Dendritic cell treated with granulocyte-macrophage colony-stimulating factor and Interleukin-4, amounts not matched to agents 40 ng/mL and 50 ng/mL, for 4 days (primary cell): ENCODE measurements at regions not wholly inside any gene's neighbourhood (a gene's known extent, or its start where the extent isn't known, plus 50 kb on each side); places are given as distances from the start of the nearest gene placed in this dataset.

ENCODE experiments used
- H3K27ac Mint-ChIP-seq: one replicate; pipeline ENCODE4 v1.8.0; 2022; ENCODE audit warnings: mild to moderate bottlenecking, mixed read lengths
- H3K27me3 Mint-ChIP-seq: one replicate; pipeline ENCODE4 v1.8.0; 2022; ENCODE audit warnings: mild to moderate bottlenecking, mixed read lengths
- H3K36me3 Mint-ChIP-seq: one replicate; pipeline ENCODE4 v1.8.0; 2022; ENCODE audit warnings: low read depth, mixed read lengths
- H3K4me1 Mint-ChIP-seq: one replicate; pipeline ENCODE4 v1.8.0; 2022; ENCODE audit warnings: low read depth, mixed read lengths
- H3K4me3 Mint-ChIP-seq: one replicate; pipeline ENCODE4 v1.8.0; 2022; ENCODE audit warnings: mild to moderate bottlenecking, moderate library complexity, mixed read lengths
- H3K9me3 Mint-ChIP-seq: one replicate; pipeline ENCODE4 v1.8.0; 2022; ENCODE audit warnings: mixed read lengths
- intact Hi-C: fragments of 100-400 bp; cut with micrococcal nuclease; formaldehyde crosslinking; loops from one replicate; pipeline ENCODE4 v1.15.0; 2022

- no peak overlapping the region for H3K27ac Mint-ChIP-seq
- no peaks in the 10 kb centered on the region for H3K27me3 Mint-ChIP-seq
- H3K4me3 Mint-ChIP-seq, result no peak overlapping the region
- H3K9me3 Mint-ChIP-seq, result peaks cover 9% of the 10 kb centered on the region
- intact Hi-C loops, result no loop called here
- H3K4me1 Mint-ChIP-seq, result no peaks in the 10 kb centered on the region
- no peaks in the 10 kb centered on the region for H3K36me3 Mint-ChIP-seq
These were observed 175.8 kb upstream of the SALL4 start for GRCh38 chr20:51978070-51978501.

- intact Hi-C loops, result no loop called here
- H3K27ac Mint-ChIP-seq, result no peak overlapping the region
- H3K4me1 Mint-ChIP-seq, result no peaks in the 10 kb centered on the region
- no peak overlapping the region for H3K4me3 Mint-ChIP-seq
- H3K36me3 Mint-ChIP-seq, result no peaks in the 10 kb centered on the region
- no peaks in the 10 kb centered on the region for H3K9me3 Mint-ChIP-seq
- H3K27me3 Mint-ChIP-seq, result no peaks in the 10 kb centered on the region
These were observed 169.7 kb upstream of the SALL4 start for GRCh38 chr20:51972056-51972455.

DNA sequence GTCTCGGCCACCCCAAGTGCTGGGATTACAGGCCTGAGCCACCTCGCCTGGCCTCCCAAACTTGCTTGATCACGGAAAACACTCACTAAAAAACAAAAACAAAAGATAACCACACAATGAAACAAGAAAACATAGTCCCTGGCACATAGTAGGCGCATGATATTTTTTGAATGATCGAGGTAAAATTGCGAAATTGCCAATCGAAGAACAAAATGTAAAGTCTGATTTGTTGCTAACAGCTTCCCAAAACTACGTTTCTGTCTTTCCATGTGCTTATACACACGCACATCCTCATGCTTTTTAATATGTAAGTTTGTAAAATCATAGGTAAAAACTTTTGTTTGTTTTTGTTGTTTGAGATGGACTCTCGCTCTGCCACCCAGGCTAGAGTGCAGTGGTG, 168.5 kb upstream of the SALL4 start:
- H3K36me3 Mint-ChIP-seq, result no peaks in the 10 kb centered on the region
- H3K27me3 Mint-ChIP-seq, result no peaks in the 10 kb centered on the region
- H3K4me1 Mint-ChIP-seq, result no peaks in the 10 kb centered on the region
- H3K4me3 Mint-ChIP-seq, result no peak overlapping the region
- no peak overlapping the region for H3K27ac Mint-ChIP-seq
- intact Hi-C loops, result no loop called here
- H3K9me3 Mint-ChIP-seq, result no peaks in the 10 kb centered on the region

- Mint-ChIP-seq H3K4me3 (no peak overlapping the region), H3K9me3 (no peaks in the 10 kb centered on the region), H3K36me3 (no peaks in the 10 kb centered on the region), H3K27me3 (no peaks in the 10 kb centered on the region), H3K4me1 (no peaks in the 10 kb centered on the region), H3K27ac (no peak overlapping the region)
- intact Hi-C loops, result no loop called here
These were observed 166.9 kb upstream of the SALL4 start for GRCh38 chr20:51969191-51969590.

DNA sequence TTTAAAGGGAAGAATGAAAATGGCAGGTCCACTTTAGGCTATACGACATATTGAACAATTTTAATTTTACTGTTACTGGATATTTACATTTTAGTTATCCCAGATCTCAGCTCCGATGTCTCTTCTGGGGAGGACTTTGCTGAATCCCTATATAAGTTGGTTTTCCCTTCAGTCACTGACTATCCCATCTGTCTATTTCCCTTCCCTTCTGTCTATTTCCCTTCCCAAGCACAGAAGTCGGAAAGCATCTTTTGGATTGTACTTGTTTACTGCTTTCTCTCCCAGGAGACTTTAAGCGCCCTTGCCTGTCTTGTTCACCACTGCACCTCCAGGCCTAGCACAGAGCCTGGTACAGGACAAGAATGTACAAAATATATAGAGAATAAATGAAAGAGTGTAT, 165.8 kb upstream of the SALL4 start:
- Mint-ChIP-seq H3K27ac (no peak overlapping the region), H3K4me1 (no peaks in the 10 kb centered on the region)
- intact Hi-C loops, result no loop called here

DNA sequence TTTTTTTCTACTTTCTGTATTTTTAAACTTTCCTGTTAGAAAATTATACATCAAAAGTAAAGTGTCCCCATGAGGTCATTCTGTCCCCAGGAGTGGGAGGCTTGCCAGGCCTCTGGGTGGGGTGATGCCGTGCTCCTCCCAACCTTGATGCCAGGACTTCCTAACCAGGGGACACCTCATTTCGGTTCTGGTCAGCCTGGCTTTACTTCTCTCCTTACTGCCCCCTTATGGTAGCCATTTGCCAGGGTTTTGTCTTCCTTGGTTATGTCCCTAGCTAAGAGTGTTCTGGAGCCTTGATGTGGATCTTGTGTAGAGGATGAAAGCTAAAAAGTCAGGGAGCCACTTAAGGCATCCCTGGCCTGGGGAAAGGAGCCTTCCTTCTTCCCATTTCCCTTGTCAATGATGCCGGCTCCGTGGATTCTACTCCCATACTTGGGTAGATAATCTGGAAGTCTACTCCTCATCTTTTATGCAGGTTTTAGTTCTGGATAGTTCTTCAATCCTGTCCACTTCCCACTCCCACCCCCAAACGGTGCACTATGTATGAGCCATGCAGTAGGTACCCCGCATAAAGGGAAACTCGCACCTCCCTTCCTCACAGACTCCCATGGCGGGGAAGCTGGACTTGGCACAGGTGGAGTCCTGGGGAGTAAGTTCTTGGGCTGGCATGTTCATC, 164.1 kb upstream of the SALL4 start:
- intact Hi-C loops, result loop anchor here (1.0 kb wide), 1 partner anchor 327 kb away; no protein-coding TSS in a partner anchor
- Mint-ChIP-seq H3K4me3 (no peak overlapping the region), H3K27ac (no peak overlapping the region), H3K36me3 (no peaks in the 10 kb centered on the region), H3K4me1 (no peaks in the 10 kb centered on the region), H3K27me3 (no peaks in the 10 kb centered on the region), H3K9me3 (no peaks in the 10 kb centered on the region)

More for the DNA sequence above, 165.8 kb upstream of the SALL4 start:
- H3K9me3 Mint-ChIP-seq, result no peaks in the 10 kb centered on the region
- H3K36me3 Mint-ChIP-seq, result no peaks in the 10 kb centered on the region
- no peak overlapping the region for H3K4me3 Mint-ChIP-seq
- H3K27me3 Mint-ChIP-seq, result no peaks in the 10 kb centered on the region

GRCh38 chr20:51961964-51962761, 159.8 kb upstream of the SALL4 start:
- Mint-ChIP-seq H3K4me1 (peaks cover 8% of the 10 kb centered on the region), H3K36me3 (no peaks in the 10 kb centered on the region), H3K4me3 (no peak overlapping the region), H3K9me3 (no peaks in the 10 kb centered on the region), H3K27me3 (peaks cover 8% of the 10 kb centered on the region), H3K27ac (no peak overlapping the region)
- intact Hi-C loops, result no loop called here

DNA sequence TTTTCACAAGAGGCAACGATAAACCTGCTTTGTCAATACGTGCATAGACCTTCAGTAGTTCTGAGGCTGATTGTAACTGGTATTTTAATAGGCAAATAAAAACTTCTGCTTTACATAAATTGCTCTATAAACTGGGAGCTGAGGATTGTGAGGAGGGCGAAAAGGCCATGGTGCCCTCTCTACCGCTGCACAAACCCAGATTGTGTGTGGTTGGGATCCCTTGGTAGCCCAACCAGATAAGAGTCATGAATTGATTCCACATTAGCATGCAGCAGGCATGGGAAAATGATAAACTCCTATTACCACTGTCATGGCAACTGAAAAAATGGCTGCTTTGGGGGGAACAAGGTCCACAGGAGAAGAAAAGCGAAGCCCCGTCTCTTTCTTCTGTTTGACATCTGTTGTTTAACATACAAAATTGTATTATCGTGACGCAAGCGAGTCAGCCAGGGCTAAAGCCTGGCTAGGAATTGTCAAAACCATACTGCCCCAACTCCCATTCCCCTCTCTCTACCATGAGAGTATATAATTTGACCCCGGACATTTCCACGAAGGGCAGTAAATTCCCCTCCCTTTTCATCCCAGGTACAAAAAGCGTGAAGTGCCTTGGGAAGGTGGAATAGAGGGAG, 157.8 kb upstream of the SALL4 start:
- Mint-ChIP-seq H3K36me3 (no peaks in the 10 kb centered on the region), H3K4me1 (peaks cover 8% of the 10 kb centered on the region), H3K27ac (no peak overlapping the region), H3K27me3 (peaks cover 8% of the 10 kb centered on the region), H3K4me3 (no peak overlapping the region), H3K9me3 (no peaks in the 10 kb centered on the region)
- intact Hi-C loops, result no loop called here

GRCh38 chr20:51959066-51959542, 156.8 kb upstream of the SALL4 start:
- Mint-ChIP-seq H3K9me3 (no peaks in the 10 kb centered on the region), H3K36me3 (no peaks in the 10 kb centered on the region), H3K27ac (no peak overlapping the region), H3K4me1 (peaks cover 8% of the 10 kb centered on the region), H3K4me3 (no peak overlapping the region), H3K27me3 (peaks cover 8% of the 10 kb centered on the region)
- intact Hi-C loops, result no loop called here

GRCh38 chr20:51958099-51959065, 156.1 kb upstream of the SALL4 start:
- Mint-ChIP-seq H3K36me3 (no peaks in the 10 kb centered on the region), H3K27ac (no peak overlapping the region), H3K4me1 (peaks cover 8% of the 10 kb centered on the region), H3K27me3 (peaks cover 8% of the 10 kb centered on the region), H3K4me3 (no peak overlapping the region), H3K9me3 (no peaks in the 10 kb centered on the region)
- intact Hi-C loops, result no loop called here

DNA sequence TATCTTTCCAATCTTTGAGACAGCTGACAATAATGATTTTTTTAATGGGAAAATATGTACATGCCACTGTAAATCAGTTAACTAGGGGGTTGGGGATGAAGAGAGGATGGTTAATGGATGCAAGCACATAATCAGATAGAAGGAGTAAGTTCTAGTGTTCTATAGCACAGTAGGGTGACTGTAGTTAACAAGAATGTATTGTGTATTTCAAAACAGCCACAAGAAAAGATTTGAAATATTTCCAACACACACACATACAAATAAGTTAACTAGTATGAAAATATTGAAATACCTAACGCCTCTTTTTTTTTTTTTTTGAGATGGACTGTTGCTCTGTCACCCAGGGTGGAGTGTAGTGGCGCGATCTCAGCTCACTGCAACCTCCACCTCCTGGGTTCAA, 153.4 kb upstream of the SALL4 start:
- peaks cover 8% of the 10 kb centered on the region for H3K4me1 Mint-ChIP-seq
- H3K36me3 Mint-ChIP-seq, result no peaks in the 10 kb centered on the region
- no peak overlapping the region for H3K27ac Mint-ChIP-seq
- intact Hi-C loops, result no loop called here
- peaks cover 8% of the 10 kb centered on the region for H3K27me3 Mint-ChIP-seq
- no peak overlapping the region for H3K4me3 Mint-ChIP-seq
- no peaks in the 10 kb centered on the region for H3K9me3 Mint-ChIP-seq

GRCh38 chr20:51953731-51954340, 151.5 kb upstream of the SALL4 start:
- intact Hi-C loops, result no loop called here
- H3K27ac Mint-ChIP-seq, result no peak overlapping the region
- peaks cover 5% of the 10 kb centered on the region for H3K4me1 Mint-ChIP-seq
- H3K36me3 Mint-ChIP-seq, result no peaks in the 10 kb centered on the region
- H3K27me3 Mint-ChIP-seq, result peaks cover under 1% of the 10 kb centered on the region
- no peaks in the 10 kb centered on the region for H3K9me3 Mint-ChIP-seq
- no peak overlapping the region for H3K4me3 Mint-ChIP-seq

DNA sequence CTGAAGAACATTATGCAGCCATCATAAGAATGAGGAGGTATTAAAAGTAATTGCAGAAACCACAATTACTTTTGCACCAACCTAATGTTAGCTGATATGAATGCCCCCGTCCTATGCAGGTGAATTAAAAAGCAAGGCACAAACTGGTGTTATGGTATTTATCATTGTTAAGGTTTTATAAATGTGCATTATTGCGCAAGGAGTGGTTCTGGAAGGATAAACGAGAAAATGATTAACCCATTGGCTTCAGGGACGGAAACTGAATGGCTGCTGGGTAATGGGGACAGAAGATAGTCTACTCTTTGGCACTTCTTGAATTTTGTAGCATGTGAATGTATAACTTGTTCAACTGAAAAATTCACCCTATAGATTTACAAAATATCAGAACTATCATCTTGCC, 148.6 kb upstream of the SALL4 start:
- Mint-ChIP-seq H3K27ac (no peak overlapping the region), H3K36me3 (no peaks in the 10 kb centered on the region), H3K4me3 (no peak overlapping the region), H3K4me1 (no peaks in the 10 kb centered on the region), H3K9me3 (no peaks in the 10 kb centered on the region), H3K27me3 (no peaks in the 10 kb centered on the region)
- intact Hi-C loops, result no loop called here
